Tibial nerve (tissue), 4 donors: ENCODE measurements at regions not wholly inside any gene's neighbourhood (a gene's known extent, or its start where the extent isn't known, plus 50 kb on each side); places are given as distances from the start of the nearest gene placed in this dataset.

ENCODE experiments used
- CTCF ChIP-seq, 5 experiments: fragments of 200-600 bp in 3 of 5; fragments of 450-650 bp in 2 of 5; sonication (generic) in 3 of 5; IDR thresholded peaks; one replicate each; pipeline ENCODE4 v1.5.1; 2016 to 2019; ENCODE audit warnings: antibody characterized with exemption in 5 of 5, mild to moderate bottlenecking in 3 of 5, moderate library complexity in 2 of 5
- EP300 ChIP-seq, 2 donors: sonication (generic); formaldehyde crosslinking; IDR thresholded peaks; one replicate each; pipeline ENCODE4 v1.6.1; 2017; ENCODE audit warnings: antibody characterized with exemption in 2 of 2, mild to moderate bottlenecking in 1 of 2

DNA sequence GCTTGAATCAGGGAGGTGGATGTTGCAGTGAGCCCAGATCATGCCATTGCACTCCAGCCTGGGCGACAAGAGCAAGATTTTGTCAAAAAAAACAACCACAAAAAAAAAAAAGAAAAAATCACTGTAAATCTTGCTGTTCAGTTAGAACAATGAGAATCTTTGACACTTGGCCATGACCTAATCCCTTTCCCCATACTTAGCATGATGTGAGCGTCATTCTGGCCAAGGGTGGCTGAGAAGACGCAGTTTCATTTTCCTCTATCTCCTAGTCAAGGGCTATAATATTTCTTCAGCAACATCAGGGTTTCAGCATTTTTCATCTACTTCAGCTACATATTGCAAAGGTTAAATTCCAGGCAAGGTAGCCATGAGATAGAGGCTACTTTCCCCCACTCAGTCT is 599.4 kb upstream of the MDGA2 start:
- no peak for TF ChIP-seq CTCF (IDR thresholded peaks at IDR 0.05)
- TF ChIP-seq EP300 (IDR thresholded peaks at IDR 0.05) = no peak
